DOHH2 (cell line): ENCODE measurements at regions not wholly inside any gene's neighbourhood (a gene's known extent, or its start where the extent isn't known, plus 50 kb on each side); places are given as distances from the start of the nearest gene placed in this dataset.

Experiments
- H3F3A ChIP-seq: fragments of 200-600 bp; sonication (generic), shearing (Covaris generic); 2 replicates; pipeline ENCODE4 v1.6.0; 2016; ENCODE audit warnings: antibody characterized with exemption, mild to moderate bottlenecking; ENCODE audit not compliant: control insufficient read depth, insufficient read depth
- H3K27ac ChIP-seq: fragments of 200-600 bp; sonication (generic); 2 replicates; pipeline ENCODE4 v1.5.1; 2014; ENCODE audit warnings: low read depth, mild to moderate bottlenecking, low read length, moderate library complexity
- H3K27me3 ChIP-seq: fragments of 200-600 bp; sonication (generic); 2 replicates; pipeline ENCODE4 v1.6.1; 2014; ENCODE audit warnings: mild to moderate bottlenecking, low read length, mixed read lengths; ENCODE audit not compliant: control insufficient read depth
- H3K36me3 ChIP-seq: fragments of 200-600 bp; sonication (generic); 2 replicates; pipeline ENCODE4 v1.6.1; 2014; ENCODE audit warnings: mild to moderate bottlenecking, low read length, moderate library complexity, mixed read lengths; ENCODE audit not compliant: control insufficient read depth
- H3K4me1 ChIP-seq: fragments of 200-600 bp; sonication (generic); 2 replicates; pipeline ENCODE4 v1.6.1; 2014; ENCODE audit warnings: mild to moderate bottlenecking, low read length, mixed read lengths; ENCODE audit not compliant: control insufficient read depth
- H3K4me2 ChIP-seq: fragments of 200-600 bp; sonication (generic); 2 replicates; pipeline ENCODE4 v1.6.0; 2014; ENCODE audit warnings: mild to moderate bottlenecking, low read length, moderate library complexity
- H3K4me3 ChIP-seq: fragments of 200-600 bp; sonication (generic); 2 replicates; pipeline ENCODE4 v1.5.1; 2014; ENCODE audit warnings: mild to moderate bottlenecking, low read length, mixed read lengths
- H3K79me2 ChIP-seq: fragments of 200-600 bp; sonication (generic); 2 replicates; pipeline ENCODE4 v1.6.1; 2014; ENCODE audit warnings: mild to moderate bottlenecking, low read length, mixed read lengths; ENCODE audit not compliant: control insufficient read depth
- H3K9me2 ChIP-seq: fragments of 200-600 bp; sonication (generic); replicated peaks from 2 replicates; pipeline ENCODE4 v1.6.1; 2014; ENCODE audit warnings: mild to moderate bottlenecking, low read length, mixed read lengths; ENCODE audit not compliant: control insufficient read depth
- H3K9me3 ChIP-seq: fragments of 200-600 bp; sonication (generic); 2 replicates; pipeline ENCODE4 v1.6.1; 2014; ENCODE audit warnings: antibody characterized with exemption, low read length, mixed read lengths; ENCODE audit not compliant: control insufficient read depth, insufficient read depth
- H4K20me1 ChIP-seq: fragments of 200-600 bp; sonication (generic); 2 replicates; pipeline ENCODE4 v1.6.0; 2014; ENCODE audit warnings: low read depth, mild to moderate bottlenecking, antibody characterized with exemption, low read length, moderate library complexity; ENCODE audit not compliant: control insufficient read depth, insufficient read depth
- EZH2phosphoT487 ChIP-seq: fragments of 200-600 bp; sonication (generic); IDR thresholded peaks from 2 replicates; pipeline ENCODE4 v1.6.1; 2017; ENCODE audit warnings: borderline replicate concordance, mild to moderate bottlenecking, antibody characterized with exemption, low read length, moderate library complexity, mixed read lengths
- TF ChIP-seq, protein P1 (sequence below): fragments of 200-600 bp; sonication (generic); IDR thresholded peaks from one replicate; pipeline ENCODE4 v1.5.1; 2014; ENCODE audit warnings: antibody characterized with exemption, mild to moderate bottlenecking, low read depth, low read length; ENCODE audit not compliant: poor library complexity, severe bottlenecking

DNA sequence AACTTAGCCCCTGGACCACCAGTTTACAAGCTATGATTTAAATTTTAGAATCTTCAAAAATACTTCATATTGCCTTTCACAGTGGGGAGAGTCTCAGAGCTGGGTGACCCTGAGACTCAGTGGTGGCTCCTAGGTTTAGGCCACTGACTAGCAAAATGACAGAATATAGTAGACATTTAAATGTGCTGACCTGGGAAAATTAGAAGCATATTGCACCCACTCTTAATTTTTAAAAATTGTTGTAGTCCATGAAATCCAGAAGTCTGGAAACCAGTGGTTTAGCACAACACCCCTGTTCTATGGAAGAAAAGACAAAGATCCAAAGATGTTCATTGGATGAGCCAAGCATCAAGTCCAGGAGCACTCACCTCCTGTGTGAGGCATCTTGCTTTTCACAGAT, 75.0 kb upstream of the PAPPA start:
- no peak for TF ChIP-seq EZH2phosphoT487
- TF ChIP-seq, protein P1, sequence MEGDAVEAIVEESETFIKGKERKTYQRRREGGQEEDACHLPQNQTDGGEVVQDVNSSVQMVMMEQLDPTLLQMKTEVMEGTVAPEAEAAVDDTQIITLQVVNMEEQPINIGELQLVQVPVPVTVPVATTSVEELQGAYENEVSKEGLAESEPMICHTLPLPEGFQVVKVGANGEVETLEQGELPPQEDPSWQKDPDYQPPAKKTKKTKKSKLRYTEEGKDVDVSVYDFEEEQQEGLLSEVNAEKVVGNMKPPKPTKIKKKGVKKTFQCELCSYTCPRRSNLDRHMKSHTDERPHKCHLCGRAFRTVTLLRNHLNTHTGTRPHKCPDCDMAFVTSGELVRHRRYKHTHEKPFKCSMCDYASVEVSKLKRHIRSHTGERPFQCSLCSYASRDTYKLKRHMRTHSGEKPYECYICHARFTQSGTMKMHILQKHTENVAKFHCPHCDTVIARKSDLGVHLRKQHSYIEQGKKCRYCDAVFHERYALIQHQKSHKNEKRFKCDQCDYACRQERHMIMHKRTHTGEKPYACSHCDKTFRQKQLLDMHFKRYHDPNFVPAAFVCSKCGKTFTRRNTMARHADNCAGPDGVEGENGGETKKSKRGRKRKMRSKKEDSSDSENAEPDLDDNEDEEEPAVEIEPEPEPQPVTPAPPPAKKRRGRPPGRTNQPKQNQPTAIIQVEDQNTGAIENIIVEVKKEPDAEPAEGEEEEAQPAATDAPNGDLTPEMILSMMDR = no peak
- Histone ChIP-seq H3K9me3 (no peaks in the 10 kb centered on the region), H3K4me3 (no peak overlapping the region), H3K9me2 (no peaks in the 10 kb centered on the region), H3K36me3 (no peaks in the 10 kb centered on the region), H3K4me2 (no peak overlapping the region), H3F3A (no peaks in the 10 kb centered on the region), H3K27me3 (no peaks in the 10 kb centered on the region), H3K4me1 (no peaks in the 10 kb centered on the region), H3K79me2 (no peaks in the 10 kb centered on the region), H4K20me1 (no peaks in the 10 kb centered on the region), H3K27ac (no peak overlapping the region)

DNA sequence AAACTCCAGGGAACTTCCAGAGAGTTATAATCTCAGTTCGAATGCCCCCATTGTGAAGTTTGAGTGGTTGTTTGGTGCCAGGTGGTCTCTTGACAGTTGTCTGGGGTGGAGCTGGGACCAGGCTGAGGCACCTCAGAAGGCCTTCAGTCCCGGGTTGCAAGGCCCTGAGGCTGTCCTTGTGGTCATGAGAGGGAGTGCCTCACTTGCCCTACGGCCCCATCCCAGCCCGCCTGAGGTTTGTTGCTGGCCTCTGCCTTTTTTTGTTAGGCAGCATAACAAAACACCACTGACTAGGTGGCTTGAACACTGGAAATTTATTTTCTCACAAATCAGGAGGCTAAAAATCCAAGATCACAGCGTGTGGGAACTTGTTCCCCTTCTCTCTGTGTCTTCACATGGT, 73.0 kb upstream of the PAPPA start:
- Histone ChIP-seq H3K27me3 (no peaks in the 10 kb centered on the region), H3K4me3 (no peak overlapping the region), H3K9me3 (no peaks in the 10 kb centered on the region), H3K4me1 (no peaks in the 10 kb centered on the region), H3K36me3 (no peaks in the 10 kb centered on the region), H3K27ac (no peak overlapping the region), H4K20me1 (no peaks in the 10 kb centered on the region), H3K4me2 (no peak overlapping the region), H3K79me2 (no peaks in the 10 kb centered on the region), H3K9me2 (no peaks in the 10 kb centered on the region), H3F3A (no peaks in the 10 kb centered on the region)
- TF ChIP-seq, protein P1 = no peak
- no peak for TF ChIP-seq EZH2phosphoT487

DNA sequence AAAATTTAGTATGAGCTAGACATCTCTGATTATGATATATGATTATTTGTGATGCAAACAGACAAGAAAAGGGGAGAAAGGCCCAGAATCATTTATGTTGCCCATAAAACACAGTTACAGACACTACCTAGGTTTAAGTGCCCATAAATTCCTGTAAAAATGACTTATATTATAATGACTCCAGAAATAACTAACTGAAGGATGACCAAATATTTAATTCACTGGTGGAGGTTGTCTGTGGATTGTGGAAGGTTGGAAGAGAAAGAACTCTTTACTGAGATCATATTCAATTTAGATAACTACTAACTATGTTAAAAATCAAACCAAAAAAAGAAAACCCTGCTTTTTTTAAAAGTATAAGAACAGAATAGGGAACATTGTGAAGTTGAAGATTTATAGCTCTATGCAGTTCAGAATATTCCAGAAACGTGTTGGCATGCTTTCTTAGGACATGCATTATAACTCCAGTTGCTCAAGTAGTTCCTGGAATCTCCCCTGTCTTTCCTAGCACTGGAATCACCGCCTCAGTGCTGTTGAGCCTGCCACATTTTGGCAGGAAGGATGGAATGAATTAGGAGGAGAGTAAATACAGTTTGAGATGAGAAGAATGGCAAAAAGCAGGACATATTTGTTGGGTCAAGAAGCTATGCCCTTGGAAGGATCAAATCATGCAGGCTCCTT, 72.0 kb upstream of the PAPPA start:
- TF ChIP-seq EZH2phosphoT487 = no peak
- TF ChIP-seq, protein P1 = no peak
- no peak overlapping the region for H3K4me3 ChIP-seq
- H3K27me3 ChIP-seq = no peaks in the 10 kb centered on the region
- H3K4me2 ChIP-seq = no peak overlapping the region
- no peaks in the 10 kb centered on the region for H3K9me2 ChIP-seq
- no peaks in the 10 kb centered on the region for H3K4me1 ChIP-seq
- no peak overlapping the region for H3K27ac ChIP-seq
- no peaks in the 10 kb centered on the region for H3K9me3 ChIP-seq
- H4K20me1 ChIP-seq = no peaks in the 10 kb centered on the region
- no peaks in the 10 kb centered on the region for H3F3A ChIP-seq
- no peaks in the 10 kb centered on the region for H3K79me2 ChIP-seq
- H3K36me3 ChIP-seq = no peaks in the 10 kb centered on the region
